Liver (tissue), 7 donors: ENCODE measurements at regions not wholly inside any gene's neighbourhood (a gene's known extent, or its start where the extent isn't known, plus 50 kb on each side); places are given as distances from the start of the nearest gene placed in this dataset.

ENCODE experiments used
- DNase-seq: peaks from one replicate; pipeline ENCODE4 v3.0.0-alpha.2; 2017; ENCODE audit warnings: low spot score
- H3K27ac ChIP-seq, 2 donors: one replicate each; pipeline ENCODE4 v1.7.0; 2013; ENCODE audit warnings: inconsistent platforms in 2 of 2, low read length in 2 of 2, control low read depth in 1 of 2, low read depth in 1 of 2, mild to moderate bottlenecking in 1 of 2
- H3K27me3 ChIP-seq, 4 donors: one replicate each; pipeline versions ENCODE4 v1.6.1 to v1.7.0; 2013; ENCODE audit warnings: low read length in 3 of 4, inconsistent platforms in 1 of 4, mild to moderate bottlenecking in 1 of 4, moderate library complexity in 1 of 4; ENCODE audit not compliant: control insufficient read depth in 4 of 4, insufficient read depth in 4 of 4
- H3K36me3 ChIP-seq, 4 donors: one replicate each; pipeline versions ENCODE4 v1.6.1 to v1.7.0; 2013; ENCODE audit warnings: low read length in 3 of 4, mild to moderate bottlenecking in 3 of 4, low read depth in 1 of 4, moderate library complexity in 1 of 4; ENCODE audit not compliant: control insufficient read depth in 4 of 4, insufficient read depth in 3 of 4
- H3K4me1 ChIP-seq, 4 donors: one replicate each; pipeline versions ENCODE4 v1.6.1 to v1.7.0; 2013; ENCODE audit warnings: low read length in 3 of 4, mild to moderate bottlenecking in 3 of 4, moderate library complexity in 1 of 4; ENCODE audit not compliant: control insufficient read depth in 4 of 4, insufficient read depth in 4 of 4
- H3K4me3 ChIP-seq, 3 donors: one replicate each; pipeline versions ENCODE4 v1.6.1 to v1.7.0; 2013; ENCODE audit warnings: low read length in 3 of 3, control low read depth in 1 of 3, low read depth in 1 of 3, mild to moderate bottlenecking in 1 of 3
- H3K9ac ChIP-seq, 2 donors: one replicate each; pipeline ENCODE4 v1.7.0; 2013; ENCODE audit warnings: low read length in 2 of 2, mild to moderate bottlenecking in 2 of 2, moderate library complexity in 2 of 2, control low read depth in 1 of 2, low read depth in 1 of 2
- H3K9me3 ChIP-seq, 4 donors: one replicate each; pipeline versions ENCODE4 v1.6.1 to v1.7.0; 2013; ENCODE audit warnings: low read length in 3 of 4; ENCODE audit not compliant: control insufficient read depth in 4 of 4
- FOXA1 ChIP-seq: IDR thresholded peaks from 2 replicates; pipeline ENCODE4 v1.6.1; 2016; ENCODE audit warnings: antibody characterized with exemption
- FOXA2 ChIP-seq: IDR thresholded peaks from 2 replicates; pipeline ENCODE4 v1.6.1; 2016; ENCODE audit warnings: antibody characterized with exemption
- HNF4A ChIP-seq, 2 donors: conservative IDR thresholded peaks; 2 replicates each; pipeline ENCODE4 v1.6.1; 2016; ENCODE audit warnings: antibody characterized with exemption in 2 of 2, mild to moderate bottlenecking in 2 of 2
- HNF4G ChIP-seq: IDR thresholded peaks from 2 replicates; pipeline ENCODE4 v1.6.1; 2016; ENCODE audit warnings: antibody characterized with exemption
- NR2F2 ChIP-seq: IDR thresholded peaks from 2 replicates; pipeline ENCODE4 v1.6.1; 2016; ENCODE audit warnings: antibody characterized with exemption
- SP1 ChIP-seq: IDR thresholded peaks from 2 replicates; pipeline ENCODE4 v1.6.1; 2018; ENCODE audit warnings: antibody characterized with exemption, mild to moderate bottlenecking
- TAF1 ChIP-seq: conservative IDR thresholded peaks from 2 replicates; pipeline ENCODE4 v1.6.1; 2016; ENCODE audit warnings: antibody characterized with exemption, mild to moderate bottlenecking
- YY1 ChIP-seq: IDR thresholded peaks from 2 replicates; pipeline ENCODE4 v1.6.1; 2016; ENCODE audit warnings: antibody characterized with exemption, mild to moderate bottlenecking
- WGBS: extraction: QIAGEN DNeasy Blood & Tissue Kit; methylation state at CpG from one replicate; pipeline ENCODE4 v1.1.7; 2013; 5-methylcytosine and 5-hydroxymethylcytosine counted together
- TF ChIP-seq, protein P1 (sequence below): IDR thresholded peaks from 2 replicates; pipeline ENCODE4 v1.6.1; 2016; ENCODE audit warnings: antibody characterized with exemption, mild to moderate bottlenecking
- TF ChIP-seq, protein P2 (sequence below): IDR thresholded peaks from 2 replicates; pipeline ENCODE4 v1.6.1; 2016; ENCODE audit warnings: antibody characterized with exemption
- TF ChIP-seq, protein P3 (sequence below): IDR thresholded peaks from 2 replicates; pipeline ENCODE4 v1.6.1; 2016; ENCODE audit warnings: antibody characterized with exemption
- donor health status: healthy.
- donor health status: healthy.
- donor health status: healthy.
- donor health status: healthy.

DNA sequence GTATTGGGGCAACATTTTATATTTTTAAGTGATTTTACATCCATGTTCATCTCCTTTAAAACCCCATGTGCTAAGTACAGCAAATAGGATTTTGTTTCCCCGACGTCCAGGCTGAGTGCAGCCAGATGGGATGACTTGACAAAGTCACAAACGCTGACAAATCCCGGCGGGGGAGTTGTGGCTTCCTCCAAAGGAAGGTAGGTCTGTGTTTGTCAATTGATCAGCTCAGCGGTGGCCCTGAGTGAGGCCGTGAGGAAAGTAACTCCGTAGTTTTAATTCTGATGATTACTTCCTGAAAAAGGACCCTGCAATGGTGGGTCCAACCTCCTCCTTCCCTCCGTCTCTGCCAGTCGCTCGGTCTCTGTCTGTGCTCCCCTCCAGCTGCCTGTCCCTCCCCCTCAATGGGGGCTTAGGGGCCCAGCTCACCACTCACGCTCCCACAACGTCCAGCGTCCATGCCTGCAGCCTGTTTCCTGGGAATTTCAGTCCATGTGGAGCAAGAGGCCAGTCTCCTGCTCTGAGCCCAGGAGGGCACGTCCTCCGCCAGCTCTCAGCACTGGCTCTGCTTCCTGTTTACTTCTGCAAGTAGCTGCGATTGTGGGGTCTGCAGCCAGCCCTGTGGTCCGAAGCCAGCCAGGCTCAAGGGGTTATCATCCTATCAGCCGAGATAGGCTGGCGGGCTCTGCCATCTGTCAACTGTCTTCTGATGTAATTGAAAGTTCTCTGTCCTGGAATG lies 209.4 kb upstream of the FOXF1 start:
- no peak for DNase-seq
- 8% methylated on average over 20 of the region's 20 CpGs for WGBS
- Histone ChIP-seq H3K9ac (no peak overlapping the region), H3K4me3 (no peak overlapping the region), H3K36me3 (no peaks in the 10 kb centered on the region), H3K9me3 (peaks cover 0 to 2% (median 0%) of the 10 kb centered on the region in 4 donors), H3K27me3 (peaks cover 0 to 26% (median 2%) of the 10 kb centered on the region in 4 donors), H3K4me1 (no peaks in the 10 kb centered on the region), H3K27ac (peak overlapping the region; percentile 33 to 53)
- TF ChIP-seq FOXA1 (no peak), NR2F2 (peak; percentile 93), HNF4A (conservative IDR thresholded peaks at IDR 0.05) (no peak)
- TF ChIP-seq, protein P1, sequence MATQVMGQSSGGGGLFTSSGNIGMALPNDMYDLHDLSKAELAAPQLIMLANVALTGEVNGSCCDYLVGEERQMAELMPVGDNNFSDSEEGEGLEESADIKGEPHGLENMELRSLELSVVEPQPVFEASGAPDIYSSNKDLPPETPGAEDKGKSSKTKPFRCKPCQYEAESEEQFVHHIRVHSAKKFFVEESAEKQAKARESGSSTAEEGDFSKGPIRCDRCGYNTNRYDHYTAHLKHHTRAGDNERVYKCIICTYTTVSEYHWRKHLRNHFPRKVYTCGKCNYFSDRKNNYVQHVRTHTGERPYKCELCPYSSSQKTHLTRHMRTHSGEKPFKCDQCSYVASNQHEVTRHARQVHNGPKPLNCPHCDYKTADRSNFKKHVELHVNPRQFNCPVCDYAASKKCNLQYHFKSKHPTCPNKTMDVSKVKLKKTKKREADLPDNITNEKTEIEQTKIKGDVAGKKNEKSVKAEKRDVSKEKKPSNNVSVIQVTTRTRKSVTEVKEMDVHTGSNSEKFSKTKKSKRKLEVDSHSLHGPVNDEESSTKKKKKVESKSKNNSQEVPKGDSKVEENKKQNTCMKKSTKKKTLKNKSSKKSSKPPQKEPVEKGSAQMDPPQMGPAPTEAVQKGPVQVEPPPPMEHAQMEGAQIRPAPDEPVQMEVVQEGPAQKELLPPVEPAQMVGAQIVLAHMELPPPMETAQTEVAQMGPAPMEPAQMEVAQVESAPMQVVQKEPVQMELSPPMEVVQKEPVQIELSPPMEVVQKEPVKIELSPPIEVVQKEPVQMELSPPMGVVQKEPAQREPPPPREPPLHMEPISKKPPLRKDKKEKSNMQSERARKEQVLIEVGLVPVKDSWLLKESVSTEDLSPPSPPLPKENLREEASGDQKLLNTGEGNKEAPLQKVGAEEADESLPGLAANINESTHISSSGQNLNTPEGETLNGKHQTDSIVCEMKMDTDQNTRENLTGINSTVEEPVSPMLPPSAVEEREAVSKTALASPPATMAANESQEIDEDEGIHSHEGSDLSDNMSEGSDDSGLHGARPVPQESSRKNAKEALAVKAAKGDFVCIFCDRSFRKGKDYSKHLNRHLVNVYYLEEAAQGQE: no peak

DNA sequence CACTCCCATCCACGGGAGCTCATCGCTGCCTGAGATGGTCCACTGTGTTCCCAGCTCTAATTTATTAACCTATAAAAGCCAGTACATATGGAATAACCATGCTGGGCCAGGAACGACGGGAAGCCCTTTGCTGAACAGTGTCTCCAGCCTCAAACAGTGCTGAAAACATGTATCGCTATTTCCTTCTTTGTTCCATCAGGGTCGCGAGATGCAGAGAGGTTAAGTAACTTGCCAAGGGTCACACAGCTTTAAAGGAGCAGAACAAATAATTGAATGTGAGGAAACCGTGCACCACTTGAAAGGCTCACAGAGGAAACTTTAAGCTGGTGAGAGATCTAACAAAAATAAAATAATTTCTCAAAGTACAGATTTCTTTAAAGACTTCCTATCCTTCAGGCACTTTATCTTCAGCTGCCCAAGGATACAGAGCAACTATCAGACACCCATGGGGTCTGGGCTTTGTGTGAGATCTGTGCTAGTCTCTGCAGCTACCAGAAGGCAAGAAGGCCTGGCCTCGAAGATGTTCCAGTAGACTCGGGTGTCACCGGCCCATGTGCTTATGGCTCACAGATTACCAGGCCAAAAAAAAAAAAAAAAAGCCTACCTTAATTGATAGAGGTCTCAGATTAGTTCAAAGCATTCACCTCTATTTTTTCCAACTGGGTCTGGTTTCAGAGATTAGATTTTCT lies 207.8 kb upstream of the FOXF1 start:
- WGBS: 76% methylated on average over 11 of the region's 11 CpGs
- H3K27ac ChIP-seq: no peak overlapping the region

More for the DNA sequence above, 207.8 kb upstream of the FOXF1 start:
- Histone ChIP-seq H3K9me3 (peaks cover 0 to 2% (median 0%) of the 10 kb centered on the region in 4 donors), H3K4me1 (no peaks in the 10 kb centered on the region), H3K27me3 (peaks cover 0 to 20% (median 2%) of the 10 kb centered on the region in 4 donors), H3K9ac (no peak overlapping the region), H3K4me3 (no peak overlapping the region), H3K36me3 (no peaks in the 10 kb centered on the region)
- TF ChIP-seq, protein P1: no peak
- TF ChIP-seq SP1 (no peak), NR2F2 (no peak), YY1 (no peak), FOXA2 (no peak), HNF4G (no peak), TAF1 (no peak)
- TF ChIP-seq, protein P2, sequence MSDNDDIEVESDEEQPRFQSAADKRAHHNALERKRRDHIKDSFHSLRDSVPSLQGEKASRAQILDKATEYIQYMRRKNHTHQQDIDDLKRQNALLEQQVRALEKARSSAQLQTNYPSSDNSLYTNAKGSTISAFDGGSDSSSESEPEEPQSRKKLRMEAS: no peak
- TF ChIP-seq, protein P3, sequence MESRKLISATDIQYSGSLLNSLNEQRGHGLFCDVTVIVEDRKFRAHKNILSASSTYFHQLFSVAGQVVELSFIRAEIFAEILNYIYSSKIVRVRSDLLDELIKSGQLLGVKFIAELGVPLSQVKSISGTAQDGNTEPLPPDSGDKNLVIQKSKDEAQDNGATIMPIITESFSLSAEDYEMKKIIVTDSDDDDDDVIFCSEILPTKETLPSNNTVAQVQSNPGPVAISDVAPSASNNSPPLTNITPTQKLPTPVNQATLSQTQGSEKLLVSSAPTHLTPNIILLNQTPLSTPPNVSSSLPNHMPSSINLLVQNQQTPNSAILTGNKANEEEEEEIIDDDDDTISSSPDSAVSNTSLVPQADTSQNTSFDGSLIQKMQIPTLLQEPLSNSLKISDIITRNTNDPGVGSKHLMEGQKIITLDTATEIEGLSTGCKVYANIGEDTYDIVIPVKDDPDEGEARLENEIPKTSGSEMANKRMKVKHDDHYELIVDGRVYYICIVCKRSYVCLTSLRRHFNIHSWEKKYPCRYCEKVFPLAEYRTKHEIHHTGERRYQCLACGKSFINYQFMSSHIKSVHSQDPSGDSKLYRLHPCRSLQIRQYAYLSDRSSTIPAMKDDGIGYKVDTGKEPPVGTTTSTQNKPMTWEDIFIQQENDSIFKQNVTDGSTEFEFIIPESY: no peak
- no peak for DNase-seq
